Neural cell (in vitro differentiated cells): ENCODE measurements at regions not wholly inside any gene's neighbourhood (a gene's known extent, or its start where the extent isn't known, plus 50 kb on each side); places are given as distances from the start of the nearest gene placed in this dataset.

Experiments
- H2AFZ ChIP-seq: fragments of 200-600, 300-800 bp; sonication (generic), shearing (Covaris generic); 2 replicates; pipeline ENCODE4 v1.6.0; 2014; ENCODE audit warnings: low read depth, mild to moderate bottlenecking, antibody characterized with exemption, low read length, moderate library complexity
- H3F3A ChIP-seq: fragments of 200-600 bp; shearing (Covaris generic); 2 replicates; pipeline ENCODE4 v1.6.1; 2016; ENCODE audit warnings: mild to moderate bottlenecking, moderate library complexity, mixed read lengths, antibody characterized with exemption, low read length; ENCODE audit not compliant: insufficient read depth, poor library complexity, severe bottlenecking
- H3K27ac ChIP-seq: fragments of 200-600, 300-800 bp; sonication (generic), shearing (Covaris generic); 2 replicates; pipeline ENCODE4 v1.5.1; 2014; ENCODE audit warnings: mild to moderate bottlenecking, low read length, moderate library complexity
- H3K27me3 ChIP-seq: fragments of 300-800, 200-600 bp; sonication (generic), shearing (Covaris generic); 2 replicates; pipeline ENCODE4 v1.6.0; 2014; ENCODE audit warnings: mild to moderate bottlenecking, low read depth, low read length, moderate library complexity; ENCODE audit not compliant: insufficient read depth
- H3K36me3 ChIP-seq: fragments of 300-800, 200-600 bp; sonication (generic), shearing (Covaris generic); 2 replicates; pipeline ENCODE4 v1.5.1; 2014; ENCODE audit warnings: mild to moderate bottlenecking, antibody characterized with exemption, low read length, moderate library complexity; ENCODE audit not compliant: insufficient read depth
- H3K4me2 ChIP-seq: fragments of 300-800, 200-600 bp; sonication (generic), shearing (Covaris generic); 2 replicates; pipeline ENCODE4 v1.6.0; 2014; ENCODE audit warnings: mild to moderate bottlenecking, low read length
- H3K4me3 ChIP-seq: fragments of 300-800, 200-600 bp; sonication (generic), shearing (Covaris generic); 2 replicates; pipeline ENCODE4 v1.5.1; 2014; ENCODE audit warnings: mild to moderate bottlenecking, low read length, moderate library complexity
- H3K79me2 ChIP-seq: fragments of 200-600 bp; shearing (Covaris generic); replicated peaks from 2 replicates; pipeline ENCODE4 v1.6.0; 2014; ENCODE audit warnings: mild to moderate bottlenecking, low read length, moderate library complexity; ENCODE audit not compliant: insufficient read depth
- H3K9ac ChIP-seq: fragments of 300-800, 200-600 bp; sonication (generic), shearing (Covaris generic); 2 replicates; pipeline ENCODE4 v1.6.1; 2016; ENCODE audit warnings: mild to moderate bottlenecking, low read length, mixed read lengths
- H3K9me2 ChIP-seq: fragments of 200-600 bp; shearing (Covaris generic); 2 replicates; pipeline ENCODE4 v1.6.1; 2016; ENCODE audit warnings: mild to moderate bottlenecking, low read length, mixed read lengths; ENCODE audit not compliant: insufficient read depth
- H3K9me3 ChIP-seq: fragments of 200-600, 300-800 bp; sonication (generic), shearing (Covaris generic); 2 replicates; pipeline ENCODE4 v1.6.1; 2016; ENCODE audit warnings: mild to moderate bottlenecking, mixed run types, low read length, moderate library complexity, mixed read lengths
- H4K20me1 ChIP-seq: fragments of 200-600 bp; shearing (Covaris generic); 2 replicates; pipeline ENCODE4 v1.6.1; 2016; ENCODE audit warnings: mild to moderate bottlenecking, mixed run types; ENCODE audit not compliant: insufficient read depth
- CTCF ChIP-seq: fragments of 450-650 bp; IDR thresholded peaks from 2 replicates; pipeline ENCODE4 v1.5.1; 2014; ENCODE audit warnings: antibody characterized with exemption, mild to moderate bottlenecking, moderate library complexity; ENCODE audit not compliant: poor library complexity, severe bottlenecking
- EP300 ChIP-seq: fragments of 450-650 bp; conservative IDR thresholded peaks from 2 replicates; pipeline ENCODE4 v1.6.1; 2014; ENCODE audit warnings: antibody characterized with exemption, mild to moderate bottlenecking, moderate library complexity; ENCODE audit not compliant: poor library complexity, severe bottlenecking
- EZH2 ChIP-seq: fragments of 200-600, 300-800 bp; shearing (Covaris generic), sonication (generic); IDR thresholded peaks from 2 replicates; pipeline ENCODE4 v1.6.1; 2014; ENCODE audit warnings: antibody characterized with exemption, low read length, borderline replicate concordance, mild to moderate bottlenecking; ENCODE audit not compliant: insufficient read depth, poor library complexity, severe bottlenecking
- MXI1 ChIP-seq: fragments of 450-650 bp; conservative IDR thresholded peaks from 2 replicates; pipeline ENCODE4 v1.6.1; 2014; ENCODE audit warnings: antibody characterized with exemption, mild to moderate bottlenecking; ENCODE audit not compliant: poor library complexity, severe bottlenecking
- POLR2AphosphoS5 ChIP-seq: IDR thresholded peaks from 2 replicates; pipeline ENCODE4 v1.6.1; 2012
- RAD21 ChIP-seq: fragments of 450-650 bp; conservative IDR thresholded peaks from 2 replicates; pipeline ENCODE4 v1.6.1; 2014; ENCODE audit warnings: antibody characterized with exemption, mild to moderate bottlenecking, moderate library complexity
- REST ChIP-seq: IDR thresholded peaks from 2 replicates; pipeline ENCODE4 v1.6.1; 2012; ENCODE audit warnings: borderline replicate concordance
- SMC3 ChIP-seq: fragments of 450-650 bp; conservative IDR thresholded peaks from 2 replicates; pipeline ENCODE4 v1.6.1; 2014; ENCODE audit warnings: antibody characterized with exemption, mild to moderate bottlenecking, moderate library complexity; ENCODE audit not compliant: poor library complexity
- TAF1 ChIP-seq: IDR thresholded peaks from 2 replicates; pipeline ENCODE4 v1.6.1; 2012; ENCODE audit warnings: low read depth

DNA sequence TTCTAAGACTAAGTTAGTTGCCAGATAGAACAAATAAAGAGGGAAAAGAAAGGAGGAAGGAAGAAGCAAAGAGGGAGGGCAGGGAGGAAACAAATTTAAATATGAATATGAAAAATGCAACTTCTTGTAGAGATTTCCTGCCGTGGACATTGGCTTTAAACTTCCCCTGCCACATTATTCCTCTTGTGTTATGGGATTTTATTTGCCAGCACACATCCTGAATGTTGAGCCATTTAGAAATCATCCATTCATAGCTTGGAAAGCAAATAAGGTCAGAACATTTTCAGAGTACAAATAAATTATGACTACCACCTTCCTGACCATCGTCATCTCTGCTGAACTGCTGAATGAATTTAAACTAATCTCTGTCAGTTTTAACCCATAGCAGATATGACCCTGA is 911.9 kb upstream of the LRRN3 start:
- Histone ChIP-seq H3K27ac (no peak overlapping the region), H3K9me3 (no peaks in the 10 kb centered on the region), H4K20me1 (no peaks in the 10 kb centered on the region), H3K9me2 (no peaks in the 10 kb centered on the region), H3F3A (no peaks in the 10 kb centered on the region), H2AFZ (no peak overlapping the region), H3K4me3 (no peak overlapping the region), H3K4me2 (no peak overlapping the region), H3K79me2 (no peaks in the 10 kb centered on the region), H3K27me3 (no peaks in the 10 kb centered on the region), H3K9ac (no peak overlapping the region), H3K36me3 (no peaks in the 10 kb centered on the region)
- TF ChIP-seq SMC3 (no peak), RAD21 (no peak), CTCF (no peak), MXI1 (no peak), TAF1 (no peak), POLR2AphosphoS5 (no peak), EZH2 (no peak), REST (no peak), EP300 (no peak)

DNA sequence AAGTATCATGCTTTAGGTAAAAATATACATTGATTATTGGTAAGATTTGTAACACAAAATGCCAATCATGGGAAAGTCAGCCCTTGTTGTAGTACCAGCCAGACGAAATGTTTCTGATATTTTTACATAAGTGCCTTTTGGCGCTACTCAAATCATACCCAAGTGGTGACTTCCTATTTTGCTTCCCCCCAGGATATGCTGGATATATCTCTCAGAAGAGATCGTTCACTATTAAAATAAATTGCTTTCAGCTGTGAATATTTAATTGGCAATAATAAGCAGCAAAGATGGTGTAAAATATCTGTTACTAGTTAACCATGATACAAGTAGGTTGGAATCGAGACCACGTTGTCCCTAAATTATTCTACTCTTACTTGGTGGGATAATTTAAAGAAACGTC is 909.2 kb upstream of the LRRN3 start:
- no peak for TF ChIP-seq CTCF
- no peak for TF ChIP-seq REST
- TF ChIP-seq EZH2: no peak
- no peak for TF ChIP-seq RAD21
- no peak for TF ChIP-seq TAF1
- no peak for TF ChIP-seq MXI1
- no peaks in the 10 kb centered on the region for H3K36me3 ChIP-seq

More for the DNA sequence above, 909.2 kb upstream of the LRRN3 start:
- Histone ChIP-seq H2AFZ (no peak overlapping the region), H3K27ac (no peak overlapping the region), H3K9me2 (no peaks in the 10 kb centered on the region), H3K4me2 (no peak overlapping the region), H3K79me2 (no peaks in the 10 kb centered on the region), H3K9me3 (no peaks in the 10 kb centered on the region), H4K20me1 (no peaks in the 10 kb centered on the region), H3K4me3 (no peak overlapping the region), H3F3A (no peaks in the 10 kb centered on the region), H3K27me3 (no peaks in the 10 kb centered on the region), H3K9ac (no peak overlapping the region)
